ENCODE measurements at regions not wholly inside any gene's neighbourhood (a gene's known extent, or its start where the extent isn't known, plus 50 kb on each side); places are given as distances from the start of the nearest gene placed in this dataset.

DNA sequence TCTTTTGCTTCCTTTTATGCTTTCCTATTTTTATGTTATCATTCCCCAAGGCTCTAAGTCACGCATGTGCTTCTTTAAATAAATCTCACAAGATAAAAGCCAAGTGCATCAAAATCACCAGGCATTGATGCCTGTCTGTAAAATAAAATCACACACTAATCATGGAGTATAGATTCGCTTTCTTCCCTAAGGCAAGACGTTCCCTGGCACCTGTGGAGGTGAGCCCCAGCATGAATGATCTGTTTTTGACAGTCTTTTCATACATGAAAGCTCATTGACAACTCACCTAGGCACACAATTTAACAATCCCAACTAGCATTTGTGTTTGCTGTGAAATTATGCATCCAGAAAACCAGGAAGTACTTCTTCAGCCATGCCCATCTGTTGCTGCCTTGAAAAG, 146.9 kb upstream of the DMAC1 start:
- no peak for DNase-seq (ENCODE audit: low read depth)

DNA sequence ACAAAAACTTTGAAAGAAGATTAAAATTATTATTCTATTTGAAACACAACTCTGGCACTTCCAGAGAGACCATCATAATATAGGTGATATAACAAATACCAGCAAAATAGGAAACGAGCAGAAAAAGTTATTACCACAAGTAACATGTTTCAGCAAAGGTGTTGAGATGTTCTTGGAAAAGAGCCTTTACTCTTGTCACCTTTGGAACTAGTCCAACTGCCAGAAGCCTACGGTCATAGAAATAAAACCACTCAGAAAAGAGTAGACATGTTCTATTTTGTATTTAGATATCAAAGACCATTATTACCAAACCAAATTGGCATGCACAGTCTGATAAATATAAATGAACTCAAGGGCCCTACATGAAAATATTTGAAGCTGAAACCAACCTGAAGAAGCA, 145.0 kb upstream of the DMAC1 start:
- no peak for DNase-seq (ENCODE audit: low read depth)

DNA sequence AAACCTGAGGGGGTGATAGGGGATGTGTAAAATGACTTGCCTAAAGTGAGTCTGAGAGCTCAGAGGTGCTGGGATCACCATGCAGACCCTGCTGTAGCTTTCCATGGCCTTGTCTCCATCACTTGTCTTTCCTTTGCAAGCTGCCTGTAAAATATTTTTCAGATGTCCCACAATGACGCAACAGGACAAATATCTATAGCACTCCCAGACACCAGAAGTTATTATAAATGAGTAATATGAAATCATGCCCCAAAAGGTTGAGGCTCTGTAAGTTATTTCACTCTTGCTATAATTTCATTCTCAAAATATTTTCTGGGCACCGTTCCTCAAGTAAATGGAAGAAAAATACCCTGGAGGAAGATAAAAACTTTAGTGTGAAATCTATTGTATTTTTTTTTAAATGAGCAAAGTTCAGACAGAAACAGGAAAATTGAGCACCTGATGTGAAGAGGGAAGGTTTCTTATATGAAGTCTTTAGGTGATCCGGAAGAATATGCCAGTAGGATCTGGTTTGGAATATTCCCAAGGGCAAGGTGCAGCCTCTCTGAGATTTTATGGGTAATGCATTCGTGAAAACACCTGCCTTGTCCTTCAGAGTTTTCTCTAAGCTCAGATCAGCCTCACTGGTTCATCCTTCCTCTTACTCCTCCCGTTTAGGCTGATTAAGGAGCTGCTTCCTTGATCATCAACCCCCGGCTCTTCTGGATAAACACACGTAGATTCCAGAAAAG, 138.3 kb upstream of the DMAC1 start:
- no peak for DNase-seq (ENCODE audit: low read depth)

DNA sequence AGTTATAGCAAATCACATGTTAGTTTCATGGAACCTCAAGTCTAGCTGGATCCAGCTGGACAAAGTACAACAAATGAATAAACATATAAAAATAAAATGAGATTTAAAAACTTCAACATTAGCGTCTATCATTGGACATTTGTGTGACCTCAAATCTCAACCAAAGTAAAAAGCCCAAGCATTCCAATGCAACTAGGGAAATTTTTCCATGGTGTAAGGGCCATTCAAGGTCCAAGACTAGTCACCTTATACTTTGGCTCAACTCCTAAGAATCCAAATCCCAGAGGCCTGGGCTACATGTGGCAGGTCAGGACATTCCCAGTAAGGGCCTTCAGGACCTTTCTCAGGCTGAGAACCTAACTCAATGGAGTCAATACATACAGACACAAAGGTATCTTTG, 137.4 kb upstream of the DMAC1 start:
- no peak for DNase-seq (ENCODE audit: low read depth)

DNA sequence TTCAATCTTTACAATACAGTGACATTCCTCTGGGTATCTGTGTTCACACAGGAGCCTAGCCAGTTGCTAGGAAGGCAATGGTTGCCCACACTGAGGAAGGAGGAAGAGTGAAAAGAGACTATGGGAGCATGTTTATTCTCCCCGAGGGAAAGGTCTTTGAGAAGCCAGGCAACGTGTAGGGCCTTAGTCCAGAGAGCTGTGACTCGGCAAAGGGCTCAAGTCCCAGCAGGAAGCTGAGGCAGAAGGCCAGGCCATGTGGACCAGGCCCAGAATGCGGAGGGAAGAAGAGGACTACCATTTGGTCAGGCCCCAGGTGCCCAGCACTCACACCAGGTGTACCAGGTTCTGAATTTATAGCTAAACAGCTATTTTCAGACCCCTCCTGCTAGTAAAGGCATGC, 136.6 kb upstream of the DMAC1 start:
- DNase-seq (ENCODE audit: low read depth): no peak

DNA sequence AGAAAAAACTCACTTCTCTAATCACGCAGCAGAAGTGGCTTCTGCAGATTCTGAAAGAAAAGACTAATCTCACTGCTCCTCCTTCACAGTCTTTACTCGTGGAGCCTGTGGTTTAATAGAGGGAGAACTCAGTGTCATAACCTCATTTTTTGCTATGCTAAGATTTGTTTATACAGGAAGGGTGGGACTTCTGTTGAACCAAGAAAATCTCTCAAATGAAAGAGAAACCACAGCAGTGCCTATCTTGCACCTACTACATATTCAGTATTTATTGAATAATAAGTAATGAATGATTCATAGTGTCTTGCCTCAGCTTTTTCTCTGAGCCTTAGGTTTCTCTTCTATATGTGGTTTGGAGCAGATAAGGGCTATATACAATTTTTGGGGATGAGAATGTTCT, 136.1 kb upstream of the DMAC1 start:
- DNase-seq (ENCODE audit: low read depth): no peak

DNA sequence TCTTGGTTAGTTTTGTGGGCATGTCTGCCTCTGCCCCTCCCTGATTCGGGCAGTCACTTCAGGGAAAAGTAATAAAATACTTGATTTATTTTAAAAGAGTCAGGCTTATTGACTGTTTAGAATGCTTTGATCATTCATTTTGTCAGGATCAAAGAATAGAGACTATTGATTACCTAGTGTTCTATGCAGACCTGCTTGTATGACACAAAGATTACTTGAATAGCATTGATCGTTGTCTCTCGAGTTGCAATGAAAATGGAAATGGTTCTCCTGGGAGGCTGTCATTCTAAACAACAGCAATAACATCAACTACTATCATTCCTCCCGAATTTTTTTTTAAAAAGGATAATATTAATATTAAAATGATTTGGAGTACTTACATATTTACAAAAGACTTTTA, 133.2 kb upstream of the DMAC1 start:
- no peak for DNase-seq (ENCODE audit: low read depth)

DNA sequence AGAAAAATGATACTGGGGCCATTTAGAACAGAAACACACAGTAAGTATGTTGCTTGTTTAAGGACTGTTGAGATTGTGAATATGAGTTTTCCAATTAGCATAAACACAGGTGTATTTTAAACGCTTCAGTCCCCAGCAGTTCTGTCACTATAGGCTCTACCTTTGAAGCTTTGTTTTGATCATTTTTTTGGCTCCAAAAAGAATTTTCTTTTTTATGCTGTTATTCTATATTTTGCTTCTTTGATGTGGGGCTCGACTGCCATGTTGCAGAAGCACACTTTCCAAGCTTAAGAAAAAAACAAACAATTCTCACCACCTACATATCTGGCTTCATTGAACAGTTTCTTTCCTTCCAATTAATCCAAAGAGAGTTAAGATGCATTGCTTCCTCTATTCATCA, 131.0 kb upstream of the DMAC1 start:
- DNase-seq (ENCODE audit: low read depth): no peak

DNA sequence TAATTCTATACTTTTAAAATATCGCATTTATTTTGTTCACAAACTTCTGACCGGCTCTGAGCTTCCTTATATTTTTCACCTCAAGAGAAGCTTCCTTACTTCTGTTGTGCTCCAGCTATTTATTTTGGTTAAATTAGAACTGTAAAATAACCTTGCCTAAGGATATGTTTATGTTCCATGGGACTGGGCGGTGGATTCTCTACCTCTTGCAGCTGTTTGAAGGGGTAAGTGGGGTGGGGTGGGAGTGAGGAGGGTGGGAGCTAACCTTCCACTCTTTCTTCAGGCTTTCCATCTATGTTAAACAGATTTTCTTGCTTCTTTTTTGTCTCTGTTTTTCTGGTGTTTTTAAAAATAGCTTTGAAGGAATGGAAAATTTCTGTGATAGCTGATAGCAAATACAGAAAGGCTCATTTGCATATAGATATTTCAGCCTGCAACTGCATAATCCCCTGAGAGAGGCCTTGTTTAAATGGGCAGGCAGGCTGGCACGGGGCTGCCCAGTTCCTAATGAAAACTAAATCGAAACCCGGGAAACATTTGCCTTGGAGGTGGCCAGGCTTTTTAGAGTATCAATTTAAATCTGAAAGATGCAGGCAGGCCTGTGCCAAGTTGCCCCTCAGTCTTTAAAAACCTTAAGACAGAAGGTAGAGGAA, 122.1 kb upstream of the DMAC1 start:
- no peak for DNase-seq (ENCODE audit: low read depth)

DNA sequence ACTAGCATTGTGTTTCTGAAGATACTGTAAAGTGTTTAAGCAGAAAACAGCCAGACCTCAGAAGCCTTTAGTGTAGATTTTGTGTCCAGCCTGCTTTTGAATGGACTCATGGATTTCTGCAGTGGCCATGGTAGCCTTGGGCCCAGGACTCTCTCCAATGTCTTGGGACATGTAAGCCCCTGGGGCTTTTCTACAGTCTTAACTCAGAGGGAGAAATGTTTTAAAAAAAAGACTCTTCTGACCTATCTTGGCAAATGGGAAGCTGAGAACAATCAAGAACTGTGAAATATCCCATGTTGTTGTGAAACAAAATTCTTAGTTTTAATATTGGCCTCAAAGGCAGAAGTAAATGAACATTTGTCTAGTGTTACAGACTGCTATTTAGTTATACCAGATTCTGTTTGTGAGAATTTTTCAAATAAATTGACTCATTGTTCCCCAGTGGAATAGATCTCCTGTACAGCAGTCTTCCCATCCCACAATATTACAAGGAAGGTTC, 112.5 kb upstream of the DMAC1 start:
- DNase-seq (ENCODE audit: low read depth): no peak

DNA sequence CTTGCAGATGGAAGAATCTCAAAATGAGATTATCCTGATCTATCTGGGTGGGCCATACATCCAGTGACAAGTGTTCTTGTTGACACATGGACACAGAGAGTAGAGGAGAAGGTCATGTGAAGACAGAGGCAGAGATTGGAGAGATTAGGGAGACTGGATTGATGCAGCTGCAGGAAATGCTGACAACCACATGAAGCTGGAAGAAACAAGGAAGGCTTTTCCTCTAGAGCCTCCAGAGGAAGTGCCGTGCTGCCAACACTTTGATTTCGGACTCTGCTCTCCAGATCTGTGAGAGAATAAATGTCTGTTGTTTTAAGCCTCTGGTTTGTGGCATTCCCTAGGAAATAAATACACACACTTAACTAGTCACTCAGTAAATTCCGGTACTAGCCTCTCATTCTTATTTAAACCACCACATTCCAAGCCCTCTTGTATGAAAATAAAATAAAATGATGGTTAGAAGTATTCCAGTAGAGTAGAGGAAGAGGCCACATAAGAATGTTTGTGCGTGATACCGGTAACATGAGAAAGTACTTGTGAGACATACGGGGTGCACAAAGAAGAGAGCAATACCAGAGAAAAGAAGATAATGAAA, 110.9 kb upstream of the DMAC1 start:
- no peak for DNase-seq (ENCODE audit: low read depth)

DNA sequence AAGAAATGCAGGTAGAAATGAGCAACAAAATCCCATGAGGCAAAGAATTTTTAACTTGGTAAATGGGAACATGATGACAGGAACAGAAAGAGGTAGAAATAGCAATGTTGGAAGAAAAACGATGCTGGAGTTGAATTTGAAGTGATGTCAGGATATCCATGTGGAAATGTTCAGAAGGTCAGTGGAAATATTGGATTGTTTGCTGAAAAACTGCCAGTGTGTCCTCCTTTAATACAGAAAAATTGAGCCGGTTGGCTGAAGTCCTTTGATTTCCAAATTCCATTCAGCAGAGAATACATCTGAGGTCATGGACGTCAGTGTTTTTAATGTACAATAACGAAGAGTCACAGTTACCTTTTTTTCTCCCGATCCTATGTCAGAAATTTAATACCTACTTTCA, 110.0 kb upstream of the DMAC1 start:
- no peak for DNase-seq (ENCODE audit: low read depth)

DNA sequence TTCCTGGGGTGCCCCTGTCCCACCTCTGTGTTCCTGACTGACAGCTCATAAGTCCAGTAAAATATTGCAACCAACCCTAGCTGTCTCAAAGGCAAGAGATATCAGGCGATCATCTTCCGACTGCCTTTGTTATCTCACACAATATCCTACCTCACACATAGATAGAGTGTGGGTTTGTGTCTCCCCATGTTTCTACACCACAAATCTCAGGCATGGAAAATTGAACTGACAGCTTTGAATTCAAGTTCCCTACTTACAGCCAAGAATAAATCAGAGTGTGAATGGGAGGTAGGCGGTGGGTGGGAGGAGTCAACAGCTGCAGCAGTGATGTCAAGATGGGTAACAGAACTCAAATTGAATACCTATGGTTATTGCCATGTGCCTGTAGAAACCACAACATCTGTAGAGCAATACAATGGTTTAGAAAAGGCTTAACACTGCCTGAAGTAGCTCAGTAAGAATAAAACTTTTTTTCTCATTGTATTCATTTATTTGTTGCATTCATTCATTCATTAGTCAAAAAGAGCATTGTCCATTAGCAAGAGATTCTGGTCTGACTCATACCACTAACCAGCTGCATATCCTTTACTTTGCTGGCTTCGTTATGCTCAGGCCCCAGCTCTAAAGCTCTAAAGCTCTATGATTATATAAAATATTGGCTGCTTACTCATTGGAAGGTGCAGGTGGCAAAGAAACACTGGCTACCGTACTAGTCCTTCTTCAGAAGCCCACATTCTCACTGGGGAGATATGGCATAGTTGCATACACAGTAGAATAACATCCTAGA, 108.2 kb upstream of the DMAC1 start:
- DNase-seq (ENCODE audit: low read depth): no peak

DNA sequence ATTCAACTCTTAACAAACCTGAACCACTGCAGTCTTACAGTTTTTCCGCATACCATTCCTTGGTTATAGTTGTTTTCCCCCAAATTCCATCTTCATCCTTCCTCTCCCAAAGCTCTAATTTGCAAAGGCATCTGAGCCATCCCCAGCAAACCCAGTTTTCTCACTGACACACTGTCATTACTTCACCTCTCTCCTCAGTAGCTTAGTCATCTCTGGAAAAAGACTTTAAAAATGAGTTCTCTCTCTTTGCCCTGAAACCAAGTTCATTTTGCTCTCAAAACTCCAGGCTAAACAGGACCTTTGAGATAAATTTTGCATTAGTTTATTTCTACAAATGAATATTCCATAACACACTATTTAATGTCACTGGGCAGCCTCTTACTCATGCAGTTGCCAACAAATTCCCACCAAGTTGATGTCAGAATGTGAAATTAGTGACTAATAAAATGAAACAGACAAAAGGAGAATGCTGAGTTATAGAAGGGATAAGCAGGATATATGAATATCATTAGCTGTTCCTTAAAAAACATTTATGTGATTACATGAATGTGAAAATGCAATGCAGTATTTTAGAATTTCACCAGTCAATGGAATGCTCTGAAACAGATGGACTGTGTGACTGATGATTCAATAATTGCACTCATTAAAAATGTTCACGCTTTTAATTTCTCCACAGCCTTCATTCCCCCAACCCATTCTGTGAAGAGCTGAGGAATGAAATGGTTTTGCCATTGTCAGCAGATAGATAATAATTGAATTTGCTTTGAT, 107.4 kb upstream of the DMAC1 start:
- DNase-seq (ENCODE audit: low read depth): no peak

DNA sequence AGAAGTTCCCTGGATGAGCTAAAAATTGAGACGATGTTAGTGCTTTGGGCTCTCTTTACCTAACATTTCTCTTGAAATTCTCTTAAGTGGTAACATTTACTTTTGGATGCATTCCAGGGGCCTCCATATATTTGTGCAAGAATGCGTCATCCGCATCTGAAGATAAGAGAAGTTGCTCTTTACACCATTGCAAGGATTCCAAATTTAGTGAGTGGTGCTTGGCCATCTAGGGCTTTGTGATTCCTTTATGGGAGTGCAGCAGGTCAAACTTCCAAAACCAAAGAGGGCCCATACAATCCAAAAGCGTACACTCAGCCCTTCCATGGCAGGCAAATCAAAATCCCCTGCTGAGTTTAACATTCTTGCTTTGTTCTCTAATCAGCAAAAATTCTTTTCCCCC, 102.0 kb upstream of the DMAC1 start:
- DNase-seq (ENCODE audit: low read depth): no peak

DNA sequence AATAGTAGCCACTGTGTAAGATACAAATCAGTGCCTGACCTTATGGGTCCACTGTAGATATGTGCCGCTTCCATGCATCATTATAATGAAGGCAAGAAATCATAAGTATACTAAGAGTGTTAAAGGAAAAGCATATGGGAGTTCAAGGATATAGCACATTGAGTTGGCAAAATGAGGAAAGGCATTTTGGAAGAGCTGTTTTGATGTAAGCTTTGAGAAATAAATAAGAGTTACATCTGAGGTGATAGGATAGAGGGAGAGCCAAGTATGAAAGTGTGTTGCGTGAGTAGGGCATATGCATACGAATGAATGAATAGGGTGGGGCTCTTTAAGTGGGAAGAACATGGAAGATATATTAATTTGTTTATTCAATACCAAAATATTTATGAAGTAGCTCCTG, 101.0 kb upstream of the DMAC1 start:
- no peak for DNase-seq (ENCODE audit: low read depth)

DNA sequence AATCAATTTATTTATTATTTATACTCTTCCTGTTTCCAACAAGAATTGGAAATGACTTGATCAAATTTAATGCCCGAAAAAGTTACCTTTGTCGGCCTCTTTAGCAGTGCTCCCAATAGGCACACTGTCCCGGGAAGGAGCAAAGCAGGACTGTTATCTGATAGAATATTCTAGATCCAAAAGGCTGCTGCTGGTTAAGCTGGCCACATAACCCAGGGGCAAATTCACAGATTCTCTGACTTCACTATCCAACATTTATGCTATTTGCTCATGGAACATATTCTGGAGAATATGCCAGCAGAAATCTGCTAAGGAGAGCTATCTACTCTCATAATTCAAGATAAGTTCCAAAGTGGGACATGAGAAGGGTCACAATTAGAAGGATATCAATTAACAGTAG, 100.2 kb upstream of the DMAC1 start:
- DNase-seq (ENCODE audit: low read depth): no peak

DNA sequence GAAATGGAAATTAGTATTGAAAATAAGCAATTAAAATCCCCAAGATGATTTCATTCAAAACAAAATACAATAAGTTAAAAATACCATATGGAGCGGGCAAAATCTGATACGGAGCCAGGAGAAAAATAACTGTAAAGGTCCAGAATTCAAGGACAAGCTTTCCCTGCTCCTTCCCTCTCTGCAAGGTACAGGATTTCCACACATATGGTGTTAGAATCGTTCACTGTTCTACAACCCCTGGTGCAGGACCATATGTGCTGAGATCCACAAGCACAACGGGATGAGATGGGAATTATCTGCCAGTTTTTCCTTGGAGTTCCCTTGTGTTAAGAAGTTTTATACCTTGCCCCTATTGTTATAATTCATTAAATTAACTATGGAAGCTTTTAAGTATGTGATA, 94.7 kb upstream of the DMAC1 start:
- DNase-seq (ENCODE audit: low read depth): no peak

DNA sequence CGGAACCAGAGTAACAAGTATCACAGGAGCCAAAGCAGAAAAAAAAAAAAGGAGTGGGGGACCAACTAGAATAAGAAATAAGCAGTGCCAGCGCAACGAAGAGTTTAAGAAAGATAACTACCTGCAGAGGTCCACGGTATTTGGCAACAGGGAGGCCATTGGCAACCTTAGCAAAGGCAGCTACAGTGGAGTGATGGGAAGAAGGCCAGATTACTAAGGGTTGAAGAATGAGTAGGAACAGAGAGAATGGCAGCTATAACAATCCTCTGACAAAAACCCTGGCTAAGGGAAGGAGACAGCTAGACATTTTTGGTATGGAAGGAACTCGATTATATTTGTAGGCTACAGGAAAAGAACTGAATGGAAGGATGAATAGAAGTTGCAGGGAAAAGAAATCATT, 93.4 kb upstream of the DMAC1 start:
- no peak for DNase-seq (ENCODE audit: low read depth)

DNA sequence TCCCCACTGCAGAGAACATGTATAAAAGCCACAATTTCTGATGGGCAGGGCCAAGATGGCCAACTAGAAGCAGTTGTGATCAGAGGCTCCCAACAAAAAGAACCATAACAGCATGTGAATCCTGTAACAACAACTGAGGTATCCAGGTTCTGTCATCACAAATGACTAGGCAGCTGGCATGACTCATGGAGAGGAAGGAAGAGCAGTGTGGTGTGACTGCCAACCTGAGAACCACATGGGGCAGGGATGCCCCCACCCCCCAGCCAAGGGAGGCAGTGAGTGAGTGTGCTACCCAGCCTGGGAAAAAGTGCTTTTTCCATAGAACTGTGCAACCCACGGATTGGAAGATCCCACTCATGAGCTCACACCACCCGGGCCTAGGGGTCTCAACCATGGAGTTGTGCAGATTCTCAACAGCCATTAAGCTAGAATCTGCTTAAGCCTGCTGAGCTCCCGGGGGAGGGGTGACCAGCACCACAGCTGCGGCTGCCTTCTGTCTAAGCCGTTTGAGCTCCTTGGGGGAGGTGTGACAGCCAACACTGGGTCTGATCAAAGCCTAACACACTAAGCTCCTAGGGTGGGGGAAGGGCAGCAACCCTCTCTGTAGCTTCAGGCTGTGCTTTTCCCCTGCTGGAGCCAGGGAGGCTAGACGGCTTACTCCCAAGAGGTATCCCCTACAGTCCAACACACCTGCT, 80.1 kb upstream of the DMAC1 start:
- no peak for DNase-seq (ENCODE audit: low read depth)

DNA sequence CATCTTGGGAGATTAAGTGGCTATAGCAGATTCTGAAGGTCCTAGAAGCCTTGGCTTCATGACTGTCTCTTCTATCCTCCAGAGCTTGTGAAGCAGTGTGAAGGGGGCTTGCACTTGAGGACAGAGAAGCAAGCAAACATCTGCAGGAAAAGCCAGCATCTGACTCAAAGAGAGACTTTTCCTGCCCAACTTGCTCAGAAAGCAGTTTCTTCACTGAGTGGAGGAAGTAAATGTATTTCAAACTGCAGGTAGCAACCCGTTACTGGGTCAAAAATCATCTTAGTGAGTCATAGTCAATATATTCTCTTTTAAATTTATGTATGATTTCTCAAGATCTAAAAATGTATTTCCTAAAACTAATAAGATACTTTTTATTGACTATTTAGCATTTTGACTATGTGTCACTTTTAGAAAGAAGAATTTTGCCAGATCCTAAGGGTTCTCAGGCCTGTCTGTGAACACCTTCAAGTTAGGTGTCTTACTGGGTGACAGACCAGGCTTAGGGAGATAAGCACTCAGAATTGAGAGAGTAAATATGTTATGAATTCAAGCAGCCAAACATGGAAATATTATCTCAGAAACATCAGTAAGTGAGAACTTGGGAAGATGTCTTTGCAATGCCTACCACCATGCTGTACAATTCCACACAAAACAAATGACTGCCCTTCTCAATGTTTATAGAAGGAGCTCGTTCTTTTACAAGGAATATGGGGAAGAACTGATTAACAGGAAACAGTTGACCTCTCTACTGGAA, 72.6 kb upstream of the DMAC1 start:
- no peak for DNase-seq (ENCODE audit: low read depth)
